K562 (cell line): ENCODE measurements at regions not wholly inside any gene's neighbourhood (a gene's known extent, or its start where the extent isn't known, plus 50 kb on each side); places are given as distances from the start of the nearest gene placed in this dataset.

Source experiments
- CSDE1 ChIP-seq, 2 experiments: fragments of 450-650 bp; IDR thresholded peaks; 2 replicates each; pipeline ENCODE4 v1.6.1; 2016; ENCODE audit warnings: mild to moderate bottlenecking in 1 of 2
- FUS ChIP-seq: fragments of 200-400 bp; formaldehyde crosslinking; optimal IDR thresholded peaks from 2 replicates; pipeline ENCODE3; 2017; ENCODE audit warnings: low read depth, low read length
- GTF2E2 ChIP-seq: fragments of 200-800 bp; sonication (Bioruptor generic); IDR thresholded peaks from 2 replicates; pipeline ENCODE4 v1.6.1; 2016; ENCODE audit warnings: missing genetic modification characterization, missing compliant biosample characterization
- HDGF ChIP-seq: fragments of 450-650 bp; IDR thresholded peaks from 2 replicates; pipeline ENCODE4 v1.6.1; 2016
- HSF4 ChIP-seq: fragments of 250-450 bp; sonication (Bioruptor Pico); IDR thresholded peaks from 2 replicates; pipeline ENCODE4 v2.1.2; 2022; ENCODE audit warnings: mild to moderate bottlenecking, moderate library complexity, borderline replicate concordance
- MED1 ChIP-seq: sonication (generic); formaldehyde crosslinking; IDR thresholded peaks from 2 replicates; pipeline ENCODE4 v1.8.1; 2023; ENCODE audit warnings: missing genetic modification reagents, borderline replicate concordance
- NFRKB ChIP-seq: fragments of 450-650 bp; IDR thresholded peaks from 2 replicates; pipeline ENCODE4 v1.6.1; 2016; ENCODE audit warnings: low read depth
- PHTF2 ChIP-seq: fragments of 250-450 bp; sonication (Bioruptor Pico); IDR thresholded peaks from 2 replicates; pipeline ENCODE4 v1.5.0; 2021; ENCODE audit warnings: mild to moderate bottlenecking
- POLR2H ChIP-seq: IDR thresholded peaks from 2 replicates; pipeline ENCODE4 v1.6.1; 2016; ENCODE audit warnings: missing genetic modification characterization, low read depth, mild to moderate bottlenecking, control low read depth, missing compliant biosample characterization, moderate library complexity
- RBM14 ChIP-seq: fragments of 200-400 bp; formaldehyde crosslinking; IDR thresholded peaks from 2 replicates; pipeline ENCODE4 v1.6.1; 2018; ENCODE audit warnings: low read depth, mild to moderate bottlenecking, low read length, moderate library complexity, borderline replicate concordance; ENCODE audit not compliant: insufficient read depth
- SMARCE1 ChIP-seq: fragments of 450-650 bp; IDR thresholded peaks from 2 replicates; pipeline ENCODE4 v1.7.1; 2016; ENCODE audit warnings: mild to moderate bottlenecking
- SNIP1 ChIP-seq: fragments of 450-650 bp; IDR thresholded peaks from 2 replicates; pipeline ENCODE4 v1.7.1; 2017; ENCODE audit warnings: low read depth, mild to moderate bottlenecking
- SRSF9 ChIP-seq: fragments of 200-400 bp; formaldehyde crosslinking; IDR thresholded peaks from 2 replicates; pipeline ENCODE4 v1.6.1; 2017; ENCODE audit warnings: low read depth, low read length, borderline replicate concordance
- U2AF2 ChIP-seq: fragments of 200-400 bp; formaldehyde crosslinking; optimal IDR thresholded peaks from 2 replicates; pipeline ENCODE3; 2017; ENCODE audit warnings: low read depth, mild to moderate bottlenecking, low read length
- ZNF197 ChIP-seq: fragments of 200-800 bp; sonication (Bioruptor generic); IDR thresholded peaks from 2 replicates; pipeline ENCODE4 v1.6.1; 2016; ENCODE audit warnings: low read depth, missing genetic modification characterization, missing compliant biosample characterization
- ZNF75A ChIP-seq: fragments of 450-650 bp; formaldehyde crosslinking; IDR thresholded peaks from 2 replicates; pipeline ENCODE4 v1.4.0; 2020; ENCODE audit warnings: mild to moderate bottlenecking
- ZNF780A ChIP-seq: fragments of 250-450 bp; sonication (Bioruptor Pico); IDR thresholded peaks from 2 replicates; pipeline ENCODE4 v1.5.0; 2021; ENCODE audit warnings: mild to moderate bottlenecking
- TF ChIP-seq, protein P1 (sequence below): fragments of 250-450 bp; sonication (Bioruptor Pico); IDR thresholded peaks from 2 replicates; pipeline ENCODE4 v1.5.0; 2021
- TF ChIP-seq, protein P2 (sequence below): fragments of 450-650 bp; formaldehyde crosslinking; IDR thresholded peaks from 2 replicates; pipeline ENCODE4 v1.4.0; 2020; ENCODE audit warnings: mild to moderate bottlenecking, moderate library complexity
- TF ChIP-seq, protein P3 (sequence below): fragments of 450-650 bp; IDR thresholded peaks from 2 replicates; pipeline ENCODE4 v1.6.1; 2016; ENCODE audit warnings: borderline replicate concordance
- TF ChIP-seq, protein P4 (sequence below), 2 experiments: IDR thresholded peaks in 1 of 2; conservative IDR thresholded peaks in 1 of 2; 2 replicates each; pipeline ENCODE4 v1.6.1; 2016; ENCODE audit warnings: low read depth in 2 of 2, mild to moderate bottlenecking in 1 of 2, missing compliant biosample characterization in 1 of 2, missing genetic modification characterization in 1 of 2, moderate library complexity in 1 of 2
- TF ChIP-seq, protein P5 (sequence below): fragments of 450-650 bp; formaldehyde crosslinking; IDR thresholded peaks from 2 replicates; pipeline ENCODE4 v1.4.0; 2022; ENCODE audit warnings: missing genetic modification characterization

DNA sequence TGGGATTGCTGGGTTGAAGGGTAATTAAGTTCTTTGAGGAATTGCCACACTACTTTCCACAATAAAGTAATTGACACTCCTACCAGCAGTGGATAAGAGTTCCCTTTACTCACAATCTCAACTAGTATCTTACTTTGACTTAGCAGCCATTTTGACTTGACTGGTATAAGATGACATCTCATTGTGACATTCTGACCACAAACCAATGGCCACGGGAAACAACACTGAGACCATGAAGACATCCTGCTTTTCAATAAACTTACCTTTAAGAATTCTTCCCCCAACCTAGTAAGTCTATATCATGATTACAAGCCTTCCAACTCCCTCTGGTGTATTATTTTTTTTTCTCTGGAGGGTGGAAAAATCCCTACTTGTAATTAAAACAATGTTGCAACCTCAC lies 66.9 kb upstream of the WDR1 start (continued):
- TF ChIP-seq, protein P1, sequence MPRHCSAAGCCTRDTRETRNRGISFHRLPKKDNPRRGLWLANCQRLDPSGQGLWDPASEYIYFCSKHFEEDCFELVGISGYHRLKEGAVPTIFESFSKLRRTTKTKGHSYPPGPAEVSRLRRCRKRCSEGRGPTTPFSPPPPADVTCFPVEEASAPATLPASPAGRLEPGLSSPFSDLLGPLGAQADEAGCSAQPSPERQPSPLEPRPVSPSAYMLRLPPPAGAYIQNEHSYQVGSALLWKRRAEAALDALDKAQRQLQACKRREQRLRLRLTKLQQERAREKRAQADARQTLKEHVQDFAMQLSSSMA (CRISPR knock-in tag) = no peak
- no peak for TF ChIP-seq ZNF780A
- TF ChIP-seq SRSF9 = no peak
- TF ChIP-seq ZNF75A (CRISPR knock-in tag) = peak; percentile 53; the same call in 1 of the 2 replicates
- TF ChIP-seq SMARCE1 = no peak
- TF ChIP-seq PHTF2 = no peak
- TF ChIP-seq, protein P2, sequence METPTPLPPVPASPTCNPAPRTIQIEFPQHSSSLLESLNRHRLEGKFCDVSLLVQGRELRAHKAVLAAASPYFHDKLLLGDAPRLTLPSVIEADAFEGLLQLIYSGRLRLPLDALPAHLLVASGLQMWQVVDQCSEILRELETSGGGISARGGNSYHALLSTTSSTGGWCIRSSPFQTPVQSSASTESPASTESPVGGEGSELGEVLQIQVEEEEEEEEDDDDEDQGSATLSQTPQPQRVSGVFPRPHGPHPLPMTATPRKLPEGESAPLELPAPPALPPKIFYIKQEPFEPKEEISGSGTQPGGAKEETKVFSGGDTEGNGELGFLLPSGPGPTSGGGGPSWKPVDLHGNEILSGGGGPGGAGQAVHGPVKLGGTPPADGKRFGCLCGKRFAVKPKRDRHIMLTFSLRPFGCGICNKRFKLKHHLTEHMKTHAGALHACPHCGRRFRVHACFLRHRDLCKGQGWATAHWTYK (CRISPR knock-in tag) = peak; percentile 81
- TF ChIP-seq, protein P3, sequence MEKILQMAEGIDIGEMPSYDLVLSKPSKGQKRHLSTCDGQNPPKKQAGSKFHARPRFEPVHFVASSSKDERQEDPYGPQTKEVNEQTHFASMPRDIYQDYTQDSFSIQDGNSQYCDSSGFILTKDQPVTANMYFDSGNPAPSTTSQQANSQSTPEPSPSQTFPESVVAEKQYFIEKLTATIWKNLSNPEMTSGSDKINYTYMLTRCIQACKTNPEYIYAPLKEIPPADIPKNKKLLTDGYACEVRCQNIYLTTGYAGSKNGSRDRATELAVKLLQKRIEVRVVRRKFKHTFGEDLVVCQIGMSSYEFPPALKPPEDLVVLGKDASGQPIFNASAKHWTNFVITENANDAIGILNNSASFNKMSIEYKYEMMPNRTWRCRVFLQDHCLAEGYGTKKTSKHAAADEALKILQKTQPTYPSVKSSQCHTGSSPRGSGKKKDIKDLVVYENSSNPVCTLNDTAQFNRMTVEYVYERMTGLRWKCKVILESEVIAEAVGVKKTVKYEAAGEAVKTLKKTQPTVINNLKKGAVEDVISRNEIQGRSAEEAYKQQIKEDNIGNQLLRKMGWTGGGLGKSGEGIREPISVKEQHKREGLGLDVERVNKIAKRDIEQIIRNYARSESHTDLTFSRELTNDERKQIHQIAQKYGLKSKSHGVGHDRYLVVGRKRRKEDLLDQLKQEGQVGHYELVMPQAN = no peak
- TF ChIP-seq RBM14 = no peak
- no peak for TF ChIP-seq SNIP1
- no peak for TF ChIP-seq CSDE1 (IDR thresholded peaks at IDR 0.05)
- no peak for TF ChIP-seq MED1
- TF ChIP-seq GTF2E2 (tag) = peak; percentile 68; the same call in 1 of the 2 replicates
- peak; percentile 87 for TF ChIP-seq ZNF197 (CRISPR knock-in tag)
- TF ChIP-seq, protein P4, sequence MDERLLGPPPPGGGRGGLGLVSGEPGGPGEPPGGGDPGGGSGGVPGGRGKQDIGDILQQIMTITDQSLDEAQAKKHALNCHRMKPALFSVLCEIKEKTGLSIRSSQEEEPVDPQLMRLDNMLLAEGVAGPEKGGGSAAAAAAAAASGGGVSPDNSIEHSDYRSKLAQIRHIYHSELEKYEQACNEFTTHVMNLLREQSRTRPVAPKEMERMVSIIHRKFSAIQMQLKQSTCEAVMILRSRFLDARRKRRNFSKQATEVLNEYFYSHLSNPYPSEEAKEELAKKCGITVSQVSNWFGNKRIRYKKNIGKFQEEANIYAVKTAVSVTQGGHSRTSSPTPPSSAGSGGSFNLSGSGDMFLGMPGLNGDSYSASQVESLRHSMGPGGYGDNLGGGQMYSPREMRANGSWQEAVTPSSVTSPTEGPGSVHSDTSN (CRISPR knock-in tag; IDR thresholded peaks at IDR 0.05; ENCODE audit: low read depth) = no peak
- TF ChIP-seq, protein P4 (tag; conservative IDR thresholded peaks at IDR 0.05; ENCODE audit: low read depth) = peak; percentile 47
- TF ChIP-seq HSF4 (CRISPR knock-in tag) = peak; percentile 72; the same call in 1 of the 2 replicates
- peak; percentile 73 for TF ChIP-seq NFRKB
- TF ChIP-seq, protein P5, sequence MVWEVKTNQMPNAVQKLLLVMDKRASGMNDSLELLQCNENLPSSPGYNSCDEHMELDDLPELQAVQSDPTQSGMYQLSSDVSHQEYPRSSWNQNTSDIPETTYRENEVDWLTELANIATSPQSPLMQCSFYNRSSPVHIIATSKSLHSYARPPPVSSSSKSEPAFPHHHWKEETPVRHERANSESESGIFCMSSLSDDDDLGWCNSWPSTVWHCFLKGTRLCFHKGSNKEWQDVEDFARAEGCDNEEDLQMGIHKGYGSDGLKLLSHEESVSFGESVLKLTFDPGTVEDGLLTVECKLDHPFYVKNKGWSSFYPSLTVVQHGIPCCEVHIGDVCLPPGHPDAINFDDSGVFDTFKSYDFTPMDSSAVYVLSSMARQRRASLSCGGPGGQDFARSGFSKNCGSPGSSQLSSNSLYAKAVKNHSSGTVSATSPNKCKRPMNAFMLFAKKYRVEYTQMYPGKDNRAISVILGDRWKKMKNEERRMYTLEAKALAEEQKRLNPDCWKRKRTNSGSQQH (CRISPR knock-in tag) = 0 out of 2 replicates have a peak, but pooled peaks have one; percentile 11
- no peak for TF ChIP-seq HDGF
- no peak for TF ChIP-seq U2AF2
- no peak for TF ChIP-seq FUS
- no peak for TF ChIP-seq POLR2H (tag)
